ENCODE measurements at regions not wholly inside any gene's neighbourhood (a gene's known extent, or its start where the extent isn't known, plus 50 kb on each side); places are given as distances from the start of the nearest gene placed in this dataset.

GRCh38 chr4:106835919-106836318 lies 200.2 kb downstream of the DKK2 start:
- no peak for TF ChIP-seq ZFX (IDR thresholded peaks at IDR 0.05)
- no peak for TF ChIP-seq CTCF (conservative IDR thresholded peaks at IDR 0.05)
- H3K27ac ChIP-seq, result no peak overlapping the region

- H3K27ac ChIP-seq, result no peak overlapping the region
- TF ChIP-seq ZFX (IDR thresholded peaks at IDR 0.05), result no peak
- no peak for TF ChIP-seq CTCF (conservative IDR thresholded peaks at IDR 0.05)
These were observed 205.2 kb downstream of the DKK2 start for GRCh38 chr4:106830879-106831278.

GRCh38 chr4:106818764-106819163 lies 217.3 kb downstream of the DKK2 start:
- H3K27ac ChIP-seq, result no peak overlapping the region
- TF ChIP-seq ZFX (IDR thresholded peaks at IDR 0.05) (no peak), CTCF (conservative IDR thresholded peaks at IDR 0.05) (peak; percentile 42)

GRCh38 chr4:106816496-106816895 lies 219.6 kb downstream of the DKK2 start:
- H3K27ac ChIP-seq, result no peak overlapping the region
- no peak for TF ChIP-seq ZFX (IDR thresholded peaks at IDR 0.05)
- no peak for TF ChIP-seq CTCF (conservative IDR thresholded peaks at IDR 0.05)

- no peak overlapping the region for H3K27ac ChIP-seq
- TF ChIP-seq CTCF (conservative IDR thresholded peaks at IDR 0.05) (no peak), ZFX (IDR thresholded peaks at IDR 0.05) (no peak)
These were observed 226.0 kb downstream of the DKK2 start for GRCh38 chr4:106810122-106810521.

- H3K27ac ChIP-seq, result no peak overlapping the region
- TF ChIP-seq CTCF (conservative IDR thresholded peaks at IDR 0.05), result peak; percentile 36
- no peak for TF ChIP-seq ZFX (IDR thresholded peaks at IDR 0.05)
These were observed 227.0 kb downstream of the DKK2 start for GRCh38 chr4:106809076-106809475.

GRCh38 chr4:106806158-106806797 lies 229.8 kb downstream of the DKK2 start:
- TF ChIP-seq ZFX (IDR thresholded peaks at IDR 0.05) (no peak), CTCF (conservative IDR thresholded peaks at IDR 0.05) (no peak)
- no peak overlapping the region for H3K27ac ChIP-seq
